HEK293T (cell line): ENCODE measurements at regions not wholly inside any gene's neighbourhood (a gene's known extent, or its start where the extent isn't known, plus 50 kb on each side); places are given as distances from the start of the nearest gene placed in this dataset.

Experiments used
- CTCF ChIA-PET: fragments of 350-600 bp; formaldehyde crosslinking; extraction: SDS; loops from one replicate; lab custom pipeline; 2021; ENCODE audit warnings: antibody characterized with exemption, inconsistent platforms; lab: Yijun Ruan, JAX
- POLR2A ChIA-PET: fragments of 350-600 bp; formaldehyde crosslinking; extraction: SDS; loops from one replicate; lab custom pipeline; 2020; ENCODE audit warnings: antibody characterized with exemption, inconsistent platforms; lab: Yijun Ruan, JAX
- DNase-seq: peaks from one replicate; pipeline ENCODE4 v3.0.0; 2012; ENCODE audit warnings: mixed read lengths; ENCODE audit errors: extremely low spot score
- ARNT ChIP-seq: fragments of 450-650 bp; IDR thresholded peaks from 2 replicates; pipeline ENCODE4 v1.6.1; 2017; ENCODE audit warnings: mild to moderate bottlenecking
- BHLHE40 ChIP-seq: fragments of 450-650 bp; IDR thresholded peaks from 2 replicates; pipeline ENCODE4 v1.6.1; 2016; ENCODE audit warnings: mild to moderate bottlenecking, moderate library complexity, borderline replicate concordance
- CTBP1 ChIP-seq: fragments of 450-650 bp; IDR thresholded peaks from 2 replicates; pipeline ENCODE4 v1.6.1; 2016; ENCODE audit warnings: borderline replicate concordance
- ELF4 ChIP-seq: fragments of 450-650 bp; IDR thresholded peaks from 2 replicates; pipeline ENCODE4 v1.6.1; 2017; ENCODE audit warnings: antibody characterized with exemption
- FOXA1 ChIP-seq: fragments of 450-650 bp; IDR thresholded peaks from 2 replicates; pipeline ENCODE4 v1.6.1; 2016; ENCODE audit warnings: mild to moderate bottlenecking
- FOXK2 ChIP-seq: fragments of 450-650 bp; IDR thresholded peaks from 2 replicates; pipeline ENCODE4 v1.6.1; 2016; ENCODE audit warnings: mild to moderate bottlenecking
- FOXM1 ChIP-seq: fragments of 450-650 bp; IDR thresholded peaks from 2 replicates; pipeline ENCODE4 v1.6.1; 2017; ENCODE audit warnings: mild to moderate bottlenecking, borderline replicate concordance
- HDGF ChIP-seq: fragments of 450-650 bp; IDR thresholded peaks from 2 replicates; pipeline ENCODE4 v1.6.1; 2017; ENCODE audit warnings: antibody characterized with exemption, borderline replicate concordance
- L3MBTL2 ChIP-seq: fragments of 450-650 bp; conservative IDR thresholded peaks from 2 replicates; pipeline ENCODE4 v1.6.1; 2016; ENCODE audit warnings: mild to moderate bottlenecking
- LEF1 ChIP-seq: fragments of 450-650 bp; IDR thresholded peaks from 2 replicates; pipeline ENCODE4 v1.6.1; 2017; ENCODE audit warnings: mild to moderate bottlenecking, borderline replicate concordance
- NFRKB ChIP-seq: fragments of 450-650 bp; IDR thresholded peaks from 2 replicates; pipeline ENCODE4 v1.6.1; 2016; ENCODE audit warnings: mild to moderate bottlenecking, moderate library complexity
- PKNOX1 ChIP-seq: fragments of 450-650 bp; IDR thresholded peaks from 2 replicates; pipeline ENCODE4 v1.6.1; 2016
- SP1 ChIP-seq: fragments of 450-650 bp; IDR thresholded peaks from 2 replicates; pipeline ENCODE4 v1.6.1; 2017
- SUZ12 ChIP-seq: fragments of 450-650 bp; IDR thresholded peaks from 2 replicates; pipeline ENCODE4 v1.6.1; 2016; ENCODE audit warnings: mild to moderate bottlenecking
- TARDBP ChIP-seq: fragments of 450-650 bp; IDR thresholded peaks from 2 replicates; pipeline ENCODE4 v1.6.1; 2016
- ZNF384 ChIP-seq: fragments of 450-650 bp; IDR thresholded peaks from 2 replicates; pipeline ENCODE4 v1.6.1; 2016

- DNase-seq: no peak
- CTCF ChIA-PET: interaction anchor here (1.0 kb wide), 1 partner anchor 14 kb away, joined by 3 read pairs; no protein-coding TSS in a partner anchor
- POLR2A ChIA-PET: no interaction called here
- TF ChIP-seq FOXK2 (no peak), ARNT (no peak)
Observed at GRCh38 chr4:159017323-159018026, 85.4 kb upstream of the RAPGEF2 start.

GRCh38 chr4:159018062-159018629 lies 84.7 kb upstream of the RAPGEF2 start:
- ChIA-PET POLR2A (no interaction called here), CTCF (interaction anchor here (1.0 kb wide), 1 partner anchor 15 kb away, joined by 3 read pairs; no protein-coding TSS in a partner anchor)
- TF ChIP-seq NFRKB (no peak), CTBP1 (no peak), ELF4 (no peak), HDGF (no peak), FOXK2 (no peak), BHLHE40 (no peak)
- DNase-seq: no peak

DNA sequence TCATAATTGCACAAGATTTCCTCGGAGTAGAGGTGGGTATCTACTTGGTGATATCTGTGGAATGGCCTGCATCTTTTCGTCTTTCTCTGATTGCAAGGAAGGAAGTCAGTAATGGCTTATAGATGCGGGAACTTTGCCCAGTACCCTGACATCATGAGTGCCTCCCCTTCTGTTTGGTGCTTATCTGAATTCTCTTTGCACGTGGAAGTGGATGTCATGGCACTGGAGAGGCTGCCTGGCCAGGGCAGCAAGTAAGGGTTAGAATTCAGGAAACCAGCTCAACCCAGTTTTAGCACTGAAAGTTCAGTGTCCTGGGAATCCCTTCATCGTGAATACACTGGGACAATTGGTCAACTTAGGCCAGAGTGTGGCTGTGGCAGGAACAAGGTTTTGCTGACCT lies 83.5 kb upstream of the RAPGEF2 start:
- TF ChIP-seq ELF4 (no peak), FOXK2 (no peak), NFRKB (no peak), L3MBTL2 (no peak), BHLHE40 (no peak), FOXM1 (no peak), LEF1 (no peak), TARDBP (no peak), PKNOX1 (no peak)
- POLR2A ChIA-PET: no interaction called here
- CTCF ChIA-PET: no interaction called here
- no peak for DNase-seq

- CTCF ChIA-PET: interaction anchor here (1.2 kb wide), 1 partner anchor 9 kb away, joined by 3 read pairs; no protein-coding TSS in a partner anchor
Observed at GRCh38 chr4:159021597-159022385, 81.1 kb upstream of the RAPGEF2 start.

GRCh38 chr4:159023741-159024140 lies 79.1 kb upstream of the RAPGEF2 start:
- POLR2A ChIA-PET: interaction anchor here (0.9 kb wide), 1 partner anchor 20 kb away, joined by 3 read pairs; no protein-coding TSS in a partner anchor
- no peak for DNase-seq
- CTCF ChIA-PET: interaction anchor here (0.6 to 1.0 kb wide), 3 partner anchors 54 to 287 kb away, joined by 3 read pairs; no protein-coding TSS in a partner anchor
- TF ChIP-seq LEF1 (no peak), HDGF (no peak), PKNOX1 (no peak), NFRKB (no peak), ARNT (no peak), SP1 (no peak), FOXK2 (no peak), L3MBTL2 (no peak), TARDBP (no peak), FOXM1 (no peak), BHLHE40 (no peak), CTBP1 (no peak), FOXA1 (no peak), ZNF384 (no peak), SUZ12 (no peak), ELF4 (no peak)

More at GRCh38 chr4:159021597-159022385, 81.1 kb upstream of the RAPGEF2 start:
- TF ChIP-seq SUZ12 (no peak), PKNOX1 (no peak)
- no peak for DNase-seq
- POLR2A ChIA-PET: interaction anchor here (1.1 kb wide), 1 partner anchor 26 kb away, joined by 3 read pairs; no protein-coding TSS in a partner anchor

DNA sequence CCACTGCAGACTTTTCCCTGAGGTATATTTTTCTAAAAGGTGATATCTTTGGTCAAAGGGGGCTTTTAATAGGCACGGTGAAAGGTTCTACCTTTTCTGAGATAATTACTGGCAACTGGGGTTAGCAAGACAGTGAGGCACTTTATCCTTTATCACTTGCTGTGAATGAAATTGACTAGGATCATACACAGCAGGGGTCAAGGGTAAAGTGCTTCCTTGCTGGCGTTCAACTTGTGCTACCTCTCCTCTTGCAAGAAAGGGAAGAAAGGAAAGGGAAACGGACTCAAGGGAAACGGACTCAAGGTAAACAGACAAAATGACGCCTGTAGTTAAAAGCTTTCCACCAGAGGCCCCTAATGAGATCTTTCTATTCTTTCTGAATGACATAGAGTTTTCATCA lies 78.6 kb upstream of the RAPGEF2 start:
- ChIA-PET CTCF (interaction anchor here (0.6 to 1.0 kb wide), 2 partner anchors 54 to 287 kb away, joined by 3 read pairs; no protein-coding TSS in a partner anchor), POLR2A (interaction anchor here (0.9 kb wide), 1 partner anchor 20 kb away, joined by 3 read pairs; no protein-coding TSS in a partner anchor)
- no peak for DNase-seq
- TF ChIP-seq SUZ12 (no peak), ARNT (0 out of 2 replicates have a peak, but pooled peaks have one; percentile 16), HDGF (no peak), CTBP1 (peak; percentile 42; the same call in 1 of the 2 replicates)
